ENCODE measurements at regions not wholly inside any gene's neighbourhood (a gene's known extent, or its start where the extent isn't known, plus 50 kb on each side); places are given as distances from the start of the nearest gene placed in this dataset.

- TF ChIP-seq CTCF (IDR thresholded peaks at IDR 0.05) = no peak
Measured at GRCh38 chr2:120574620-120575019, 161.0 kb upstream of the GLI2 start.

- no peak for TF ChIP-seq CTCF (IDR thresholded peaks at IDR 0.05)
Measured at GRCh38 chr2:120575966-120576365, 159.7 kb upstream of the GLI2 start.

GRCh38 chr2:120576509-120577474, 158.9 kb upstream of the GLI2 start:
- no peak for TF ChIP-seq CTCF (IDR thresholded peaks at IDR 0.05)

DNA sequence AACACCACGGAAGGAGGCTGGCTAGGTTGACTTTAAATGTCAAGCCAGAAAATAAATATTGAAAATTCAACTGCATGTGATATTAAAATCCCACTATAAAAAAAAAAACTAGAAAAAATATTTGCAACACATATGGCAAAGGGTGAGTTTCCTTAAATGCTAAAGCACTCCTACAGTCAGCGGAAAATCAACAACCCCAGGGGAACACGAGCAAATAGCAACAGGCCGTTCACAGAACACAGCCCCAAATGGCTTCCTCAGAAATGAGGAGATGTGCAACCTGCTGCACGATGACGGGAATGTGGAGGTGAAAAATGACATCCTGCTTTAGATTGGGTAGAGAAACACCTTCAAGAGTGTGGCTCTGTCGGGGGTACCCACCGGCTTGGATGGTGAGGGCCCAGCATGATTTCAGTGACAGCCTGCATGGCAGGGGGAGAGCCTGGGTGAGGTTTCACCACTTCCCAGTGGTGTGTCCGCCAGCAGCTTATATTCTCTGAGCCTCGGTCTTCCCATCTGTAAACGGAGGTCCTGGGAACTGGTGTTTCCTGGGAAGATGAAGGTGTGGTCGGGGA, 157.9 kb upstream of the GLI2 start:
- no peak for TF ChIP-seq CTCF (IDR thresholded peaks at IDR 0.05)

DNA sequence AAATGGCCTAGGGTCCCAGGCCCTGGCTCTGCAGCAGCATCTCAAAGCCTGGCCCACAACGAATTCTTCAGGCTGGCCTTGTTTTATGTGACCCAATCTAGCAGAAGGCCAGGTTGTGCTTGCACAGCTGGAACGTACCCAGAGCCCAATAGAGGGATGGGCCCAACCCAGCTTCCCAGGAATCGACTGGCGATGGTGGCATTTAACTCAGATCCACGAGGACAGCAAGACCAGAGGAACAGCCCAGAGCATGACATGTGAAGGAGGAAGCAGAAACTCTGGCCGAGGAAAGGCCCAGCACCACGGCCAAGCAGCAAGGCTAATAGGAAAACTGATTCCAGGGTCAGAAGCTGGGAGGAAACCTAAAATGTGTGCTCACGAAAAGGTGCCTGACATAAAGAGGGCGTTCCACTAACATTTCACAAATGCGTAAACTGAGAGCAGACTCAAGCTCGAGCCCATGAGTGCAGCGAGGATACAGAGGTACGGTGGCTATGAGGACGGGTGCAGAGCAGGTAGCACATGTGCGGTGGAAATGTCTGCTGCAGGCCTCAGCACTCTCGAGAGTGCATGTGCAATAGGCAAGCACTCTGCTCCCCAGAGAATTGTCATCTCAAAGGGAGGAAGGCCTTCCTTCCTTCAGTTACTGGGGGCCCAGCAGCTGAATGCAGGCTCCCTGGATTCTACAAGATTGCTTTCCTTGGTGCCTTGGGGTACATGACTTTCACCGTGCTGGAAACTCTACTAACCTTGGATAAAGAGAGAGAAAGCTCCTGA, 156.9 kb upstream of the GLI2 start:
- TF ChIP-seq CTCF (IDR thresholded peaks at IDR 0.05) = no peak

GRCh38 chr2:120579916-120580685, 155.6 kb upstream of the GLI2 start:
- TF ChIP-seq CTCF (IDR thresholded peaks at IDR 0.05) = no peak

DNA sequence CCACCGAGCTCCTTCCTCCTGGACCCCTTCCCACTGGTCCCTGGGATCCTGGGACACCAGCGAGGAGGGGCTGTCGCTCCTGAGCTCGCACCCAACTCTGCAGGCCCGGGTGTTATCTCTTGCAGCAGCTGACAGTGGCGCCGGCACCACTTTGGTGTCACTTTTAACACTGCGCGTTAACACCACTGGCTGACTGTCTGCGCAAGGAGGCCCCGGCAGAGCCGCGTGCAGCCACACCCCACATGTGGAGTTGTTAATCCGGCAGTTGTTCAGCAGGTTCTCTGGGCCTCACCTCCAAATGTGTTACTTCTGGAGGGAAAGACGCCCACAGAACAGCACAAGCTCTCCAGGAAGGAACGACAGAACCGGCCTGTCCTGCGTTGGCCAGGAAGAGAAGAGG, 155.0 kb upstream of the GLI2 start:
- no peak for TF ChIP-seq CTCF (IDR thresholded peaks at IDR 0.05)
